Prostate gland (tissue), 2 donors: ENCODE measurements at regions not wholly inside any gene's neighbourhood (a gene's known extent, or its start where the extent isn't known, plus 50 kb on each side); places are given as distances from the start of the nearest gene placed in this dataset.

Experiments
- CTCF ChIP-seq, 4 experiments: fragments of 200-600 bp in 2 of 4; fragments of 450-650 bp in 2 of 4; sonication (generic) in 2 of 4; IDR thresholded peaks; 1 replicate in 3 of 4; 2 replicates in 1 of 4; pipeline ENCODE4 v1.5.1; 2016 to 2019; ENCODE audit warnings: antibody characterized with exemption in 4 of 4, mild to moderate bottlenecking in 2 of 4, moderate library complexity in 2 of 4
- POLR2A ChIP-seq: fragments of 450-650 bp; IDR thresholded peaks from one replicate; pipeline ENCODE4 v1.6.1; 2016; ENCODE audit warnings: antibody characterized with exemption, mild to moderate bottlenecking

GRCh38 chr6:9937031-9937763 lies 477.7 kb downstream of the TFAP2A start:
- TF ChIP-seq CTCF (IDR thresholded peaks at IDR 0.05) (no peak), POLR2A (no peak)
